HL-60/S4 treated with retinoic acid at 250 ng/mL for 4 days and 3 days (cell line): ENCODE measurements at regions not wholly inside any gene's neighbourhood (a gene's known extent, or its start where the extent isn't known, plus 50 kb on each side); places are given as distances from the start of the nearest gene placed in this dataset.

ENCODE experiments used
- in situ Hi-C: fragments of 300-500 bp; cut with MboI; formaldehyde crosslinking; loops from 2 replicates; pipeline ENCODE4 v1.7.0; 2022; ENCODE audit warnings: low sequenced_read_pairs

- in situ Hi-C loops: no loop called here
Observed at GRCh38 chr6:9431945-9432344, 982.9 kb downstream of the TFAP2A start.

GRCh38 chr6:9428421-9429172, 986.3 kb downstream of the TFAP2A start:
- in situ Hi-C loops: no loop called here

GRCh38 chr6:9422138-9422537, 986.8 kb upstream of the SLC35B3 start:
- in situ Hi-C loops: no loop called here

GRCh38 chr6:9420316-9421015, 985.1 kb upstream of the SLC35B3 start:
- in situ Hi-C loops: no loop called here

GRCh38 chr6:9417400-9417799, 982.1 kb upstream of the SLC35B3 start:
- in situ Hi-C loops: no loop called here

- in situ Hi-C loops: no loop called here
Observed at GRCh38 chr6:9412951-9413559, 977.7 kb upstream of the SLC35B3 start.

GRCh38 chr6:9409126-9409525, 973.8 kb upstream of the SLC35B3 start:
- in situ Hi-C loops: no loop called here

GRCh38 chr6:9408402-9409117, 973.2 kb upstream of the SLC35B3 start:
- in situ Hi-C loops: no loop called here

- in situ Hi-C loops: no loop called here
Observed at GRCh38 chr6:9405825-9406224, 970.5 kb upstream of the SLC35B3 start.

- in situ Hi-C loops: no loop called here
Observed at GRCh38 chr6:9405369-9405768, 970.0 kb upstream of the SLC35B3 start.

GRCh38 chr6:9404351-9405146, 969.2 kb upstream of the SLC35B3 start:
- in situ Hi-C loops: no loop called here

- in situ Hi-C loops: no loop called here
Observed at GRCh38 chr6:9403736-9404135, 968.4 kb upstream of the SLC35B3 start.

- in situ Hi-C loops: no loop called here
Observed at GRCh38 chr6:9401960-9402359, 966.6 kb upstream of the SLC35B3 start.

- in situ Hi-C loops: no loop called here
Observed at GRCh38 chr6:9399916-9400315, 964.6 kb upstream of the SLC35B3 start.

GRCh38 chr6:9398767-9399373, 963.5 kb upstream of the SLC35B3 start:
- in situ Hi-C loops: no loop called here

- in situ Hi-C loops: no loop called here
Observed at GRCh38 chr6:9398071-9398766, 962.9 kb upstream of the SLC35B3 start.

- in situ Hi-C loops: no loop called here
Observed at GRCh38 chr6:9388596-9388995, 953.3 kb upstream of the SLC35B3 start.

- in situ Hi-C loops: no loop called here
Observed at GRCh38 chr6:9380568-9380967, 945.2 kb upstream of the SLC35B3 start.

- in situ Hi-C loops: no loop called here
Observed at GRCh38 chr6:9373308-9373707, 938.0 kb upstream of the SLC35B3 start.

- in situ Hi-C loops: no loop called here
Observed at GRCh38 chr6:9370480-9370879, 935.1 kb upstream of the SLC35B3 start.
